GM12878 (cell line): ENCODE measurements at regions not wholly inside any gene's neighbourhood (a gene's known extent, or its start where the extent isn't known, plus 50 kb on each side); places are given as distances from the start of the nearest gene placed in this dataset.

Experiments
- ATAC-seq: fragments of 200-7000 bp; cut with Tn5 transposase; 3 replicates; pipeline ENCODE4 v1.9.1; 2020; ENCODE audit warnings: mild to moderate bottlenecking, moderate library complexity
- BruUV-seq: library from RNA; stranded (reverse); fragments of 400-500 nt; replicated peaks from 2 replicates; lab custom pipeline; 2021; lab: Mats Ljungman, UMichigan
- CTCF ChIA-PET: fragments of 300-600 bp; sonication (Branson Sonifier 250); formaldehyde crosslinking; extraction: SDS; loops from one replicate; lab custom pipeline; 2021; ENCODE audit warnings: inconsistent platforms; lab: Yijun Ruan, JAX
- POLR2A ChIA-PET: fragments of 350-600 bp; formaldehyde crosslinking; extraction: SDS; loops from one replicate; lab custom pipeline; 2021; ENCODE audit warnings: inconsistent platforms; lab: Charles Lee
- RAD21 ChIA-PET: fragments of 300-600 bp; sonication (Branson Sonifier 250); formaldehyde crosslinking; loops from one replicate; lab custom pipeline; 2023; ENCODE audit warnings: antibody characterized with exemption; ENCODE audit not compliant: unreplicated experiment; lab: Charles Lee
- SMC1A ChIA-PET: fragments of 300-600 bp; sonication (Branson Sonifier 250); formaldehyde crosslinking; loops from one replicate; lab custom pipeline; 2023; ENCODE audit not compliant: unreplicated experiment, uncharacterized antibody; lab: Charles Lee
- DNase-seq: peaks from one replicate; pipeline ENCODE4 v3.0.0-alpha.2; 2011; ENCODE audit warnings: low read depth, low spot score
- FAIRE-seq: peaks from 3 replicates; lab custom pipeline; 2011; peaks lifted over from hg19 to GRCh38; lab: Jason Lieb, UNC
- H2AFZ ChIP-seq: 2 replicates; pipeline ENCODE4 v1.6.0; 2011; ENCODE audit warnings: low read depth, low read length, control low read depth; ENCODE audit not compliant: control insufficient read depth
- H3K27ac ChIP-seq: 2 replicates; pipeline ENCODE4 v1.5.1; 2011; ENCODE audit warnings: control low read depth; ENCODE audit not compliant: control insufficient read depth, insufficient read depth
- H3K27me3 ChIP-seq, 2 experiments: replicated peaks in 1 of 2; 2 replicates each; pipeline versions ENCODE4 v1.6.0 to v1.6.1; 2011; ENCODE audit warnings: low read length in 1 of 2; ENCODE audit not compliant: control insufficient read depth in 2 of 2, insufficient read depth in 2 of 2
- H3K36me3 ChIP-seq, 2 experiments: 2 replicates each; pipeline ENCODE4 v1.5.1; 2011; ENCODE audit warnings: low read length in 1 of 2; ENCODE audit not compliant: control insufficient read depth in 2 of 2, insufficient read depth in 2 of 2
- H3K4me1 ChIP-seq: 2 replicates; pipeline ENCODE4 v1.6.1; 2011; ENCODE audit warnings: mild to moderate bottlenecking, low read length, moderate library complexity, mixed read lengths; ENCODE audit not compliant: control insufficient read depth, insufficient read depth
- H3K4me2 ChIP-seq: 2 replicates; pipeline ENCODE4 v1.6.0; 2011; ENCODE audit warnings: control low read depth; ENCODE audit not compliant: control insufficient read depth, insufficient read depth
- H3K4me3 ChIP-seq: fragments of 200-600 bp; sonication (generic); 2 replicates; pipeline ENCODE4 v1.5.1; 2016
- H3K79me2 ChIP-seq: 2 replicates; pipeline ENCODE4 v1.6.0; 2011; ENCODE audit warnings: low read length; ENCODE audit not compliant: control insufficient read depth, insufficient read depth
- H3K9ac ChIP-seq: 2 replicates; pipeline ENCODE4 v1.8.0; 2011; ENCODE audit warnings: low read length, control low read depth, mixed read lengths; ENCODE audit not compliant: control insufficient read depth, insufficient read depth
- H3K9me3 ChIP-seq: replicated peaks from 3 replicates; pipeline ENCODE4 v1.5.1; 2011; ENCODE audit warnings: mild to moderate bottlenecking, low read length; ENCODE audit not compliant: control insufficient read depth, insufficient read depth
- H4K20me1 ChIP-seq: 2 replicates; pipeline ENCODE4 v1.6.0; 2011; ENCODE audit not compliant: control insufficient read depth, insufficient read depth
- CBFB ChIP-seq: IDR thresholded peaks from 2 replicates; pipeline ENCODE4 v1.6.1; 2016; ENCODE audit warnings: antibody characterized with exemption, low read depth
- HDGF ChIP-seq: fragments of 450-650 bp; IDR thresholded peaks from 2 replicates; pipeline ENCODE4 v1.6.1; 2016; ENCODE audit warnings: antibody characterized with exemption
- SPI1 ChIP-seq: IDR thresholded peaks from 2 replicates; pipeline ENCODE4 v1.6.1; 2011; ENCODE audit warnings: low read depth, mild to moderate bottlenecking, low read length, moderate library complexity, borderline replicate concordance; ENCODE audit not compliant: insufficient read depth
- ZBTB33 ChIP-seq: fragments of 450-650 bp; IDR thresholded peaks from 2 replicates; pipeline ENCODE4 v1.6.1; 2017; ENCODE audit warnings: mild to moderate bottlenecking
- ZNF217 ChIP-seq: fragments of 450-650 bp; IDR thresholded peaks from 2 replicates; pipeline ENCODE4 v1.6.1; 2017; ENCODE audit warnings: antibody characterized with exemption, mild to moderate bottlenecking
- ZNF687 ChIP-seq: fragments of 450-650 bp; IDR thresholded peaks from 2 replicates; pipeline ENCODE4 v1.6.1; 2017; ENCODE audit warnings: mild to moderate bottlenecking, moderate library complexity
- WGBS: methylation state at CpG from one replicate; pipeline ENCODE4 v1.1.6; 2016; ENCODE audit warnings: low lambda C conversion rate; ENCODE audit not compliant: insufficient replicate concordance, insufficient coverage; ENCODE audit errors: missing lambda C conversion rate; 5-methylcytosine and 5-hydroxymethylcytosine counted together
- in situ Hi-C: fragments of 300-500 bp; cut with MboI; formaldehyde crosslinking; loops from 9 replicates; pipeline ENCODE4 v1.14.3; 2018; ENCODE audit warnings: mixed read lengths
- intact Hi-C: fragments of 100-400 bp; cut with micrococcal nuclease; formaldehyde crosslinking; loops from one replicate; pipeline ENCODE4 v1.14.2; 2022; ENCODE audit not compliant: unreplicated experiment

- TF ChIP-seq ZBTB33 = no peak
Observed at GRCh38 chr5:50576265-50576664, 90.2 kb upstream of the PARP8 start (continued).

- CTCF ChIA-PET = no interaction called here
- Histone ChIP-seq H3K79me2 (no peaks in the 10 kb centered on the region), H2AFZ (no peak overlapping the region), H3K4me1 (no peaks in the 10 kb centered on the region), H3K9ac (no peak overlapping the region), H4K20me1 (no peaks in the 10 kb centered on the region), H3K27me3 (no peaks in the 10 kb centered on the region), H3K36me3 (no peaks in the 10 kb centered on the region), H3K27ac (no peak overlapping the region), H3K4me2 (no peak overlapping the region), H3K9me3 (no peaks in the 10 kb centered on the region), H3K4me3 (no peak overlapping the region)
- no peak for FAIRE-seq
- intact Hi-C loops = no loop called here
- WGBS = 0% methylated on average over 1 of the region's 1 CpG
- DNase-seq = no peak
- RAD21 ChIA-PET = interaction anchor here (0.5 to 0.9 kb wide), 2 partner anchors 21 to 210 kb away, joined by 3 read pairs; no protein-coding TSS in a partner anchor
- TF ChIP-seq HDGF (no peak), SPI1 (peak; percentile 52; the same call in 1 of the 2 replicates)
- in situ Hi-C loops = no loop called here
- POLR2A ChIA-PET = no interaction called here
- SMC1A ChIA-PET = interaction anchor here (0.7 to 1.3 kb wide), 8 partner anchors 12 to 180 kb away, joined by 3 to 5 read pairs (median 4); no protein-coding TSS in a partner anchor
- peak; percentile 84 for ATAC-seq
- BruUV-seq = no TSS peak
Observed at GRCh38 chr5:50576686-50577256, 89.7 kb upstream of the PARP8 start.

GRCh38 chr5:50580506-50580905 is 85.9 kb upstream of the PARP8 start:
- 23% methylated on average over 6 of the region's 6 CpGs for WGBS
- intact Hi-C loops = no loop called here
- no TSS peak for BruUV-seq
- Histone ChIP-seq H3K27ac (no peak overlapping the region), H3K36me3 (no peaks in the 10 kb centered on the region), H3K79me2 (no peaks in the 10 kb centered on the region), H3K27me3 (no peaks in the 10 kb centered on the region), H3K4me3 (no peak overlapping the region), H3K4me1 (no peaks in the 10 kb centered on the region)
- ChIA-PET SMC1A (no interaction called here), CTCF (no interaction called here)
- no peak for FAIRE-seq
- no peak for ATAC-seq
- TF ChIP-seq CBFB (no peak), ZNF217 (no peak), ZNF687 (no peak)
- TF ChIP-seq, all 136 proteins: peak for 0
- no peak overlapping the region for H3K9ac ChIP-seq
- ChIA-PET POLR2A (no interaction called here), RAD21 (no interaction called here)
- no peak overlapping the region for H2AFZ ChIP-seq
- no peak overlapping the region for H3K4me2 ChIP-seq
- no peaks in the 10 kb centered on the region for H3K9me3 ChIP-seq
- in situ Hi-C loops = no loop called here
- DNase-seq = no peak
- no peaks in the 10 kb centered on the region for H4K20me1 ChIP-seq
